ENCODE measurements at regions not wholly inside any gene's neighbourhood (a gene's known extent, or its start where the extent isn't known, plus 50 kb on each side); places are given as distances from the start of the nearest gene placed in this dataset.

GRCh38 chr22:47247579-47248240 lies 485.3 kb downstream of the TBC1D22A start:
- H3K4me1 ChIP-seq (ENCODE audit: control insufficient read depth in 2 of 2, insufficient read depth in 1 of 2, low read depth in 1 of 2, low read length in 2 of 2) = no peaks in the 10 kb centered on the region
- H2AFZ ChIP-seq (ENCODE audit: low read length) = no peak overlapping the region
- H3K79me1 ChIP-seq (ENCODE audit: low read depth, low read length) = no peaks in the 10 kb centered on the region
- H3K4ac ChIP-seq (ENCODE audit: low read length) = no peak overlapping the region
- no peak overlapping the region for H3K18ac ChIP-seq (ENCODE audit: low read length)
- H3K4me2 ChIP-seq (ENCODE audit: insufficient read depth, low read length, poor library complexity, severe bottlenecking) = no peak overlapping the region
- H3K27ac ChIP-seq (replicated peaks; ENCODE audit: low read length) = no peak overlapping the region
- H3K4me3 ChIP-seq (ENCODE audit: low read length in 2 of 2) = peak overlapping the region in 1 of 2 donors; percentile 66
- peaks cover 0 to 5% (median 0%) of the 10 kb centered on the region in 3 experiments for H3K27me3 ChIP-seq (ENCODE audit: control insufficient read depth in 3 of 3, insufficient read depth in 3 of 3, low read depth in 1 of 3, low read length in 3 of 3)
- no peak overlapping the region for H2BK12ac ChIP-seq (ENCODE audit: low read length)
- no peak overlapping the region for H3K9ac ChIP-seq (ENCODE audit: low read depth, low read length, poor library complexity)
- no peak overlapping the region for H3K23ac ChIP-seq (ENCODE audit: low read depth, low read length, poor library complexity)
- WGBS, 2 donors (ENCODE audit: extremely low coverage in 2 of 2, insufficient read length in 2 of 2, insufficient replicate concordance in 1 of 2) = no CpG with 5 or more reads among the region's 12 CpGs
- no peak overlapping the region for H4K8ac ChIP-seq (ENCODE audit: low read depth, low read length)
- DNase-seq (ENCODE audit: low spot score) = no peak
- no peak overlapping the region for H2BK120ac ChIP-seq (ENCODE audit: low read depth, low read length)
- no peak overlapping the region for H3K14ac ChIP-seq (ENCODE audit: low read length)
- H2AK5ac ChIP-seq (ENCODE audit: low read depth, low read length) = no peak overlapping the region
- no peak overlapping the region for H2BK15ac ChIP-seq (ENCODE audit: low read length)
- H3K9me3 ChIP-seq (replicated peaks in 1 of 2; ENCODE audit: control insufficient read depth in 2 of 2, insufficient read depth in 1 of 2, low read depth in 1 of 2, low read length in 2 of 2) = peaks cover 0 to 66% of the 10 kb centered on the region in 2 donors
- no peak overlapping the region for H4K91ac ChIP-seq (ENCODE audit: low read depth, low read length, poor library complexity)
- no peaks in the 10 kb centered on the region for H3K36me3 ChIP-seq (replicated peaks in 1 of 2; ENCODE audit: control insufficient read depth in 2 of 2, insufficient read depth in 2 of 2, low read length in 2 of 2)
- no peak overlapping the region for H2BK5ac ChIP-seq (ENCODE audit: low read length)

GRCh38 chr22:47245786-47246185 lies 483.3 kb downstream of the TBC1D22A start:
- H3K9ac ChIP-seq (ENCODE audit: low read depth, low read length, poor library complexity) = no peak overlapping the region

GRCh38 chr22:47245286-47245685 lies 482.8 kb downstream of the TBC1D22A start:
- H3K79me1 ChIP-seq (ENCODE audit: low read depth, low read length) = no peaks in the 10 kb centered on the region
- H3K4me3 ChIP-seq (ENCODE audit: low read length in 2 of 2) = no peak overlapping the region
- H4K8ac ChIP-seq (ENCODE audit: low read depth, low read length) = no peak overlapping the region
- H3K23ac ChIP-seq (ENCODE audit: low read depth, low read length, poor library complexity) = no peak overlapping the region
- no peak overlapping the region for H2BK5ac ChIP-seq (ENCODE audit: low read length)
- H3K14ac ChIP-seq (ENCODE audit: low read length) = no peak overlapping the region
- H3K18ac ChIP-seq (ENCODE audit: low read length) = no peak overlapping the region
- no peak overlapping the region for H3K9ac ChIP-seq (ENCODE audit: low read depth, low read length, poor library complexity)
- H3K9me3 ChIP-seq (replicated peaks in 1 of 2; ENCODE audit: control insufficient read depth in 2 of 2, insufficient read depth in 1 of 2, low read depth in 1 of 2, low read length in 2 of 2) = peaks cover 0 to 46% of the 10 kb centered on the region in 2 donors
- peaks cover 0 to 5% (median 0%) of the 10 kb centered on the region in 3 experiments for H3K27me3 ChIP-seq (ENCODE audit: control insufficient read depth in 3 of 3, insufficient read depth in 3 of 3, low read depth in 1 of 3, low read length in 3 of 3)
- H3K4ac ChIP-seq (ENCODE audit: low read length) = no peak overlapping the region
- no peak overlapping the region for H4K91ac ChIP-seq (ENCODE audit: low read depth, low read length, poor library complexity)
- no peak overlapping the region for H2BK120ac ChIP-seq (ENCODE audit: low read depth, low read length)
- DNase-seq (ENCODE audit: low spot score) = no peak
- H3K36me3 ChIP-seq (replicated peaks in 1 of 2; ENCODE audit: control insufficient read depth in 2 of 2, insufficient read depth in 2 of 2, low read length in 2 of 2) = no peaks in the 10 kb centered on the region
- WGBS, 2 donors (ENCODE audit: extremely low coverage in 2 of 2, insufficient read length in 2 of 2, insufficient replicate concordance in 1 of 2) = no CpG with 5 or more reads among the region's 3 CpGs
- H2BK12ac ChIP-seq (ENCODE audit: low read length) = no peak overlapping the region
- H2BK15ac ChIP-seq (ENCODE audit: low read length) = no peak overlapping the region
- H3K27ac ChIP-seq (replicated peaks; ENCODE audit: low read length) = no peak overlapping the region
- no peak overlapping the region for H2AFZ ChIP-seq (ENCODE audit: low read length)
- H2AK5ac ChIP-seq (ENCODE audit: low read depth, low read length) = no peak overlapping the region
- no peak overlapping the region for H3K4me2 ChIP-seq (ENCODE audit: insufficient read depth, low read length, poor library complexity, severe bottlenecking)
- no peaks in the 10 kb centered on the region for H3K4me1 ChIP-seq (ENCODE audit: control insufficient read depth in 2 of 2, insufficient read depth in 1 of 2, low read depth in 1 of 2, low read length in 2 of 2)

More at GRCh38 chr22:47245786-47246185, 483.3 kb downstream of the TBC1D22A start:
- Histone ChIP-seq H3K4ac (ENCODE audit: low read length) (no peak overlapping the region), H3K23ac (ENCODE audit: low read depth, low read length, poor library complexity) (no peak overlapping the region), H2AK5ac (ENCODE audit: low read depth, low read length) (no peak overlapping the region), H3K4me1 (ENCODE audit: control insufficient read depth in 2 of 2, insufficient read depth in 1 of 2, low read depth in 1 of 2, low read length in 2 of 2) (no peaks in the 10 kb centered on the region), H3K18ac (ENCODE audit: low read length) (no peak overlapping the region), H3K27me3 (ENCODE audit: control insufficient read depth in 3 of 3, insufficient read depth in 3 of 3, low read depth in 1 of 3, low read length in 3 of 3) (peaks cover 0 to 5% (median 0%) of the 10 kb centered on the region in 3 experiments), H2BK12ac (ENCODE audit: low read length) (no peak overlapping the region), H3K4me2 (ENCODE audit: insufficient read depth, low read length, poor library complexity, severe bottlenecking) (no peak overlapping the region), H2AFZ (ENCODE audit: low read length) (no peak overlapping the region), H3K4me3 (ENCODE audit: low read length in 2 of 2) (no peak overlapping the region), H3K14ac (ENCODE audit: low read length) (no peak overlapping the region), H2BK15ac (ENCODE audit: low read length) (no peak overlapping the region), H3K9me3 (replicated peaks in 1 of 2; ENCODE audit: control insufficient read depth in 2 of 2, insufficient read depth in 1 of 2, low read depth in 1 of 2, low read length in 2 of 2) (peaks cover 0 to 50% of the 10 kb centered on the region in 2 donors), H2BK120ac (ENCODE audit: low read depth, low read length) (no peak overlapping the region), H4K8ac (ENCODE audit: low read depth, low read length) (no peak overlapping the region), H3K27ac (replicated peaks; ENCODE audit: low read length) (no peak overlapping the region), H3K36me3 (replicated peaks in 1 of 2; ENCODE audit: control insufficient read depth in 2 of 2, insufficient read depth in 2 of 2, low read length in 2 of 2) (no peaks in the 10 kb centered on the region), H2BK5ac (ENCODE audit: low read length) (no peak overlapping the region), H4K91ac (ENCODE audit: low read depth, low read length, poor library complexity) (no peak overlapping the region), H3K79me1 (ENCODE audit: low read depth, low read length) (no peaks in the 10 kb centered on the region)
- WGBS, 2 donors (ENCODE audit: extremely low coverage in 2 of 2, insufficient read length in 2 of 2, insufficient replicate concordance in 1 of 2) = no CpG with 5 or more reads among the region's 7 CpGs
- DNase-seq (ENCODE audit: low spot score) = no peak

- Histone ChIP-seq H4K8ac (ENCODE audit: low read depth, low read length) (no peak overlapping the region), H3K36me3 (replicated peaks in 1 of 2; ENCODE audit: control insufficient read depth in 2 of 2, insufficient read depth in 2 of 2, low read length in 2 of 2) (no peaks in the 10 kb centered on the region), H2BK12ac (ENCODE audit: low read length) (no peak overlapping the region), H3K4me1 (ENCODE audit: control insufficient read depth in 2 of 2, insufficient read depth in 1 of 2, low read depth in 1 of 2, low read length in 2 of 2) (no peaks in the 10 kb centered on the region), H2BK5ac (ENCODE audit: low read length) (no peak overlapping the region), H3K9ac (ENCODE audit: low read depth, low read length, poor library complexity) (no peak overlapping the region), H3K4me2 (ENCODE audit: insufficient read depth, low read length, poor library complexity, severe bottlenecking) (no peak overlapping the region), H2AK5ac (ENCODE audit: low read depth, low read length) (no peak overlapping the region), H2BK15ac (ENCODE audit: low read length) (no peak overlapping the region), H3K4me3 (ENCODE audit: low read length in 2 of 2) (peak overlapping the region in 1 of 2 donors; percentile 48), H3K27me3 (ENCODE audit: control insufficient read depth in 3 of 3, insufficient read depth in 3 of 3, low read depth in 1 of 3, low read length in 3 of 3) (no peaks in the 10 kb centered on the region), H3K27ac (replicated peaks; ENCODE audit: low read length) (no peak overlapping the region), H2AFZ (ENCODE audit: low read length) (no peak overlapping the region), H2BK120ac (ENCODE audit: low read depth, low read length) (no peak overlapping the region), H3K9me3 (replicated peaks in 1 of 2; ENCODE audit: control insufficient read depth in 2 of 2, insufficient read depth in 1 of 2, low read depth in 1 of 2, low read length in 2 of 2) (peaks cover 0 to 36% of the 10 kb centered on the region in 2 donors), H3K23ac (ENCODE audit: low read depth, low read length, poor library complexity) (no peak overlapping the region), H3K18ac (ENCODE audit: low read length) (no peak overlapping the region), H3K79me1 (ENCODE audit: low read depth, low read length) (no peaks in the 10 kb centered on the region), H3K4ac (ENCODE audit: low read length) (no peak overlapping the region), H3K14ac (ENCODE audit: low read length) (no peak overlapping the region), H4K91ac (ENCODE audit: low read depth, low read length, poor library complexity) (no peak overlapping the region)
- no CpG with 5 or more reads among the region's 10 CpGs for WGBS, 2 donors (ENCODE audit: extremely low coverage in 2 of 2, insufficient read length in 2 of 2, insufficient replicate concordance in 1 of 2)
- no peak for DNase-seq (ENCODE audit: low spot score)
Observed at GRCh38 chr22:47240116-47240515, 477.7 kb downstream of the TBC1D22A start.
